HG03439 (cell line): ENCODE measurements at regions not wholly inside any gene's neighbourhood (a gene's known extent, or its start where the extent isn't known, plus 50 kb on each side); places are given as distances from the start of the nearest gene placed in this dataset.
"Not testable (repeated sequence)": the region's sequence is repeated elsewhere in the genome, so short reads cannot be mapped to it uniquely, and the experiment has no call there.

Source experiments
- ATAC-seq: cut with Tn5 transposase; IDR thresholded peaks from one replicate; pipeline ENCODE4 v1.9.1; 2021; ENCODE audit warnings: mild to moderate bottlenecking, moderate library complexity; ENCODE audit not compliant: unreplicated experiment

DNA sequence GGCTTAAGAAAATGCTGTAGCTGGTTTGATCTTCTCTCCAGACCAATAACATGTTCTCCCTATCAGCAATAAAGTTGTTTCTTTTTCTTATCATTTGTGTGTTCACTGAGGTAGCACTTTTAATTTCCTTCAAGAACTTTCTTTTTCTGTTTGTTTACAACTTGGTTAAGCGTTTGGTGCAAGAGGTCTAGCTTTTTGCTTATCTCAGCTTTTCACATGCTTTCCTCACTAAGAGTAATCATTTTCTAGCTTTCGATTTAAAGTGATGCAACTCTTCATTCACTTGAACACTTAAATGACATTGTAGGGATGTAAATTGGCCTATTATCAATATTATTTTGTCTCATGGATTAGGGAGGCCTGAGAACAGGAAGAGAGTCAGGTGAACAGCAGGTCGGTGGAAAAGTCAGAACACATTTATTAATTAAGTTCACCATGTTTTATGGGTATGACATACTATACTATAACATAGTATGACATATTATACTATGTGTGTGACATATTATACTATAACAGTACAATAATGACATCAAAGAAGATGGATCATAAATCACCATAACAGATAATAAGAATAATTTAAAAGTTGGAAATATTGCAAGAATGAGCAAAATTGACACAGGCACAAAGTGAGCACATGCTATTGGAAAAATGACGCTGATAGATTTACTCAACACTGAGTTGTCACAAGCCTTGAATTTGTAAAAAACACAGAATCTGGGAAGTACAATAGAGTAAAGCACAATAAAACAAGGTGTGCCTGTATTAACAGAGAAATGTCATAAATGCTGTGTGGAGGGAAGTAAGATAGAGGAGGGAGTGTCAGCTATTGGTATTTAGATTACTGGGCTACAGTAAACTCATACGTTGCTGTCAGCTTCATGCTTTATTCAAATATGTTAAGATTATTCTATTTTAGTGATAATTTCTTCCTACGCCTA lies 218.6 kb upstream of the SLC7A11 start:
- no peak for ATAC-seq

- ATAC-seq, result no peak
These were observed 216.6 kb upstream of the SLC7A11 start for GRCh38 chr4:138458751-138459150.

- ATAC-seq, result not testable (repeated sequence)
These were observed 214.2 kb upstream of the SLC7A11 start for GRCh38 chr4:138456349-138456748.

GRCh38 chr4:138455097-138455496 lies 212.9 kb upstream of the SLC7A11 start:
- no peak for ATAC-seq

GRCh38 chr4:138452826-138453225 lies 210.7 kb upstream of the SLC7A11 start:
- no peak for ATAC-seq

DNA sequence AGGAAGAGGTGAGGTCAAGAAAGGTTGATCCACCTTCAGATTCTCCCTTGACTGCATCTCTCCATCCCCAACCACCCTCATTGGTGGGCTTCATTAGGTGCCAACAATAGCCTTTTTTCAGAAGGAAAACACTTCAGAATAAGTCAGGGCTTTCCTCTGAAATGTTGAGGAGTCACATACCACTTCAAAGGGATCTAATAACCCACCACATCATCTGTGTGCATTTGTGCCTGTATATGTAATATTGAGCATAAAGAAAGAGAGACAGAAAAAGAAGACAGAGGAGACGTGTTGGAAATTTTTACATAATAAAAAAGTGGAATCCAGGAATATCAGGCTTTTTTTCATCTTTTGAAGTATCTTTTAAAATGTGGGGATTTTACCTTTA lies 209.1 kb upstream of the SLC7A11 start:
- no peak for ATAC-seq

GRCh38 chr4:138450546-138451275 lies 208.6 kb upstream of the SLC7A11 start:
- no peak for ATAC-seq

DNA sequence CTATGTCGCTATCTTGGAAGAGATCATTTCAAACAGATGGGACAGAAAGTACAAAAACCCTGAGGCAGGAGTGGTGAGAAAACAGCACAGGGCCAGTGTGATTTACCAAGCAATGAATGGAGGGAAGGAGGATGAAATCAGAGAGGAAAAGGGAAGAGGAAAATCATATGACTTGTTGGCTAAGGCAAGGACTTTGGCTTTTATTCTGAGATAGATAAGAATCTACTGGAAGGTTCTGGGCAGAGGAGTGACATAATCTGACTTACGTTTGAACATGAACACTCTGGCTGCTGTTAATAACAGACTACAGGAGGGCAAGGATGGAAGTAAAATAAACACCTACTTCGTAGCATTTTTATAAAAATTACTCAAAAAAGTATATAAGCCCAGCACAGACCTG lies 207.8 kb upstream of the SLC7A11 start:
- ATAC-seq, result no peak

DNA sequence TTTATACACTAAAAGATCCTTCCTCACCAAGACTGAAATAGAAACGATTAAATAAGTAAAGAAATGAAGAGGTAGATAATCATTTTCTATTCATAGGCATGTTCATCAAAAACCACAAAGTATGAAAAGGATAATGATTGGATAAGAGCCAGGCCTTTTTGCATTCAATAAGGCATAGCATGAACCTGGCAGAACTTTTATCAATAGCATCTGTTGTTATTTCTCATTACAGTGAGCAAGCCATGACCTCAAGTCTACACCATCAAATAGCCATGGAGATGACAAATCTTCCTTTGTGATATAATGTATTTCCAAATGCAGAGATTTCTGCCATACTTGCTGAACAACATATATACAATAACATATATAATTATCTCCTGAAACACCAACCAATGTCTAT lies 206.0 kb upstream of the SLC7A11 start:
- ATAC-seq, result no peak

DNA sequence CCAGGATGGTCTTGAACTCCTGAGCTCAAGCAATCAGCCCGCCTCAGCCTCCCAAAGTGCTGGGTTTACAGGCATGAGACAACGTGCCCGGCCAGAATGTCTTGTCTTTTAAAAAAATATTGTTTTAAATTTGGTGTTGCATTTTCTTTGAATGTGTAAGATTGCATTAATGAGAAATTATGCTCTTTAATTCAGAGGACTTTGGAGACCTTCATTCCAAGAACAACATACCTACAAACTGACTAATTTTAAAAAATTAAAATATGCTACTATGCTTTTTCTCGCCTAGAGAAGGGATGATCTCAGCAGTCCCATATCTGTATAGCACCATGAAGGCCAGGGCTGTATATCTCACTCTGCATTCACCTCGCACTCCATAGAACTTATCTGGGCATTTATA lies 204.3 kb upstream of the SLC7A11 start:
- no peak for ATAC-seq

GRCh38 chr4:138445098-138445497 lies 202.9 kb upstream of the SLC7A11 start:
- ATAC-seq, result no peak

GRCh38 chr4:138444260-138444659 lies 202.1 kb upstream of the SLC7A11 start:
- no peak for ATAC-seq

GRCh38 chr4:138439143-138439581 lies 197.0 kb upstream of the SLC7A11 start:
- ATAC-seq, result no peak

DNA sequence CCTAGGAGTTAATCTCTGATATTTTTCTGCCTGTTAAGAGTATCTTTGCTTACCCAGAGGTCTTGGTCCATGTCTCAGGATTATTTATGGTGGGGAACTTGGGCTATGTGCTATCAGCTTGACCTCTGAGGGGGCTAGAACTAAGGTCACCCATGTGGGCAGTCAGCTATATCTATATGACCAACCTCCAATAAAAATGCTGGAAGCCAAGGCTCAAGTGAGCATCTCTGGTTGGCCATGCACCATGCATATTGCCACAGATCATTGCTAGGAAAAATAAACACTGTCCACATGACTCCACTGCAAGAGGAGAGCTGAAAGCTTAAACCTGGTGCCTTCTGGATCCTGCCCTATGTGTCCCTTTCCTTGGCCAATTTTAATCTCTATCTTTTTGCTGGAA lies 196.5 kb upstream of the SLC7A11 start:
- ATAC-seq, result no peak

DNA sequence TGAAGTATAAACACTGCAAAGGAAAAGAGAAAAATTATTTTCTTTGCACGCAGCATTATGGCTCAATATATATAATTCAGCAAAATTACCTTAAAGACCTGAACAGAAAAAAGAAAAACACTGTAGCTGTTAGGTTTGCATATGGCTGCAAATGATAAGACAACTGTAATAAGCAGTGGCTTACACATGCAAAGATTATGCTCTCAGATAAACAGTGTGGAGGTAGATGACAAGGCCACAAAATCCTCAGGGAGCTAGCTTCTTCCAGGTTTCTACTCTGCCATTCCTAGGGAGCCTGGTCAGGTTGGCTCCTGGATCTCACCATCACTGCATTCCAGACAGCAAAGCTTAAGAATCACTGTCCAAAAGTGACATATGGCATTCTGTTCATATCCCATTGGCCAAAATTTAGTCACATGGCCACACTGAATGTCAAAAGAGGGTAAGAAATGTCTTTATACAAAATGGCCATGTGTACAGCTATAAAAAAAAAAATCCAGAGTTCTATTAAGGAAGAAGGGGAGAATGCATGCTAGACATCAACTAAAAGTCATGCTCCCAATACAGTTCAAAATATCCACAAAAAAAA lies 195.2 kb upstream of the SLC7A11 start:
- ATAC-seq, result no peak

DNA sequence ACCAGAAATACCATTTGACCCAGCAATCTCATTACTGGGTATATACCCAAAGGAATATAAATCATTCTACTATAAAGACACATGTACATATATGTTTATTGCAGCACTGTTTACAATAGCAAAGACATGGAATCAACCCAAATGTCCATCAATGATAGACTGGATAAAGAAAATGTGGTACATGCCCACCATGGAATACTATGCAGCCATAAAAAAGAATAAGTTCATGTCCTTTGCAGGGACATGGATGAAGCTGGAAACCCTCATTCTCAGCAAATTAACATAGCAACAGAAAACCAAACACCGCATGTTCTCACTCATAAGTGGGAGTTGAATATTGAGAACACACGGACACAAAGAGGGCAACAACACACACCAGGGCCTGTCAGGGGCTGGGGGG lies 193.6 kb upstream of the SLC7A11 start:
- ATAC-seq, result not testable (repeated sequence)

DNA sequence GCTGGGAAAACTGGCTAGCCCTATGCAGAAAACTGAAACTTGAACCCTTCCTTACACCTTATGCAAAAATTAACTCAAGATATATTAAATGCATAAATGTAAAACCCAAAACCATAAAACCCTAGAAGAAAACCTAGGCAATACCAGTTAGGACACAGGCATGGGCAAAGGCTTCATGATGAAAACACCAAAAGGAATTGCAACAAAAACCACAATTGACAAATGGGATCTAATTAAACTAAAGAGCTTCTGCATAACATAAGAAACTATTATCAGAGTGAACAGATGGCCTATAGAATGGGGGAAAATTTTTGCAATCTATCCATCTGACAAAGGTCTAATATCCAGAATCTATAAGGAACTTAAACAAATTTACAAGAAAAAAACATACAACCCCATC lies 192.9 kb upstream of the SLC7A11 start:
- ATAC-seq, result not testable (repeated sequence)

DNA sequence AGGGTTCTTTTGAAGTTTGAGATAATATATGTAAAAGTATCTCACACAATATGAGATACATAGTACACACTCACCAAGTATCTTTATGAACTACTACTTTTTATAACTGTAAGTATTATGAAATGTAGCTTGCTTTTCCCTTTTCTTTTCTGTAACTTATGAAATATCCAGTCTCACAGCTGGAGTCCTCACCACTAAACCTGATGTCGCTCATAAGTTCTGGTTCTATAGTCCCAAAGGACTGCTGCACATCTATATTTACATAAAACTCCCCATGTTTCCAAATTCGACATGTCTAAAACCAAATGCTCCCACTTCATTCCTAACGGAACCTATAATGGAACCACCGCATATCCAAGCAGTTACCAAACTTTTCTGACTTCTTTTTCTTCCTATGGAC lies 186.5 kb upstream of the SLC7A11 start:
- no peak for ATAC-seq

GRCh38 chr4:138426786-138427185 lies 184.6 kb upstream of the SLC7A11 start:
- no peak for ATAC-seq

GRCh38 chr4:138420471-138420870 lies 178.3 kb upstream of the SLC7A11 start:
- no peak for ATAC-seq

DNA sequence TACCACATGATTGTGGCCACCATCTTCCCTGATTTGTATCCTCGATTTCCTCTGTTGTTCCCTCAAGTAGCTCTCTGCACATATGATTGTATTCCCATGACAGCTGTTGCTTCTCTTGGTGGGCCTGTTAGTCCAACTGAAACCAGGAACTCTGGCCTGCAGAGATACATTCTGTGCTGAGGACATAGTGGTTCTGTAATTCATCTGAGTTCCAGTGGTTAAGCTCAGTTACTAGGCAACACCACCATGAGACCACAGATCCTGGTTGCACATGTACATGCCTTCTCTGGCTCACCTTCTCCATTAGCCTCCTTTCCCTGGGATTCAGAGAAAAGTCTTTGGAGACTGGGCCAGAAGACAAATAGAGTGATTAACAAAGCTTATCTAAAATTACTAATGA lies 172.1 kb upstream of the SLC7A11 start:
- no peak for ATAC-seq

DNA sequence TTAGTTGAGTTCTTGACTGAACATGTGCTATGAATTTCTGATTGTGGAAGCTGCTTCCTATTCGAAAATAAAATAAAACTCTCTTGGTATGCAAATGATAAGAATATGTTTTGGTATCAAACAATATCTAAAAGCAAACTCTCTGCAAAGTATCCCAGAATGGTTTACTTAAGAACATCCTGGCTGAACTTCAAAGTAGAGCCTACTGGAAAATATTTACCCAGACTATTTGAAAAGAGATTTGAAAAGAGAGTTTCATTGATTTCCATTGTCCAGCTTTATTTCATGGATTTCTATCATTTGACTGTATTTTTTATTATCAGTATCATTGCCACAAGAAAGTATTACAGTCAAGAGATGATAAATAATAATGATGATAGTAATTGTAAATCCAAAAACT lies 171.1 kb upstream of the SLC7A11 start:
- ATAC-seq, result no peak
